ENCODE measurements at regions not wholly inside any gene's neighbourhood (a gene's known extent, or its start where the extent isn't known, plus 50 kb on each side); places are given as distances from the start of the nearest gene placed in this dataset.

DNA sequence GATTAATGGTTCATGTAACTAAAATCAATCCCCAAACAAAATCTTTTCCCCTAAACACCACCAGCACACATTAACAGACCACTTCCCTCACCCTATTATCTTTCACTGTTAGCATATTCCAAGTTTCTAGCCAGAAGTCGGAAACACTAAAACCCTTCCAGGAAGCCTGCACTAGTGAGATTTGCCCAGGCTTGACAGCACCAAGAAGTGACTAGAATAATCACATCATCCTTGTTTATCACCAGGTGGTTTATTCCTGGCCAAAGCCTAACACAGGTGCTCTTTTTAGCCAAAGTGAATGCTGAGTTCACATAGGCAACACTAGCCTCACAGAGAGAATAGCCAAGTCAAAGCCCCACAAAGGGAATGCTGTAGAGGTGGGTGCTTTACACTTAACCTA, 221.2 kb upstream of the HNRNPA3 start:
- no peak for TF ChIP-seq GATA2 (IDR thresholded peaks at IDR 0.05; ENCODE audit: low read depth, low read length)
- TF ChIP-seq GATA3 (IDR thresholded peaks at IDR 0.05; ENCODE audit: low read depth, low read length) = no peak

GRCh38 chr2:176997074-176997791, 215.4 kb upstream of the HNRNPA3 start:
- TF ChIP-seq GATA2 (IDR thresholded peaks at IDR 0.05; ENCODE audit: low read depth, low read length) (no peak), GATA3 (IDR thresholded peaks at IDR 0.05; ENCODE audit: low read depth, low read length) (no peak)

DNA sequence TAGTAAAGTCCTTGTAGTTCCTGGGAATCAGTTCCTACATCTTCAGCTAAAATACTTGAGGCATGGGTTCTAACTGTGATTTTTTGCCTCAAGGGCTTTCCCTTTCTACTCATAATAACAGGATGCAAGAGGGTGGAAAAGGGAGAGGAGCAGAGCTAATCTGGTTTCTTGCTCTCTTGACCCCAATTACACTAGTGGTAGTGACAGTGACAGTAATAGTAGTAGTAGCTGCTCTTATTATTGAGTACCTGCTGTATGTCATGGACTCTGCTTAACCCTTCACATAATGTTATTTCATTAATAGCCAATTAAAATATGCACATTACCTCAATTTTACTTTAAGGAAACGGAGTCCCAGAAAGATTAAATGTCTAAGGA, 214.8 kb upstream of the HNRNPA3 start:
- TF ChIP-seq GATA3 (IDR thresholded peaks at IDR 0.05; ENCODE audit: low read depth, low read length) (no peak), GATA2 (IDR thresholded peaks at IDR 0.05; ENCODE audit: low read depth, low read length) (no peak)

DNA sequence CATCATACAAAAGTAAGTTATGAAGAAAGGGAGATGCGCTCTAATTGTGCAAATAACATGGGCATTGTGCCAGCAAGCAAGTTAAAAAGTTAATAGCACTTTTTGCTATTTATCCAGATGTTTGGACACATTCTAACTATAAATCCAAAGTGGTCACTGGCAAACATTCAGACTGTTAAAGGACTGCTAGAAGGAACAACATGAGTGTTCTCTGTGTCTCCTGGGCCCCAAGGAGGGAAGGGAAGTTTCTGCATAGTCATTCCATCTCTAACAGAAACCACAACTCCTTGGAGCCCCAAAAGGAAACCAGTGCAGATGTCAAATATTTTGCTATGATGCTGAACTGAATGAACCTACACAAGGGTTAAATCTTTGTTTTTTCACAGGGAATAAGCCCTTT, 213.3 kb upstream of the HNRNPA3 start:
- TF ChIP-seq GATA2 (IDR thresholded peaks at IDR 0.05; ENCODE audit: low read depth, low read length) (no peak), GATA3 (IDR thresholded peaks at IDR 0.05; ENCODE audit: low read depth, low read length) (no peak)

- TF ChIP-seq GATA2 (IDR thresholded peaks at IDR 0.05; ENCODE audit: low read depth, low read length) (no peak), GATA3 (IDR thresholded peaks at IDR 0.05; ENCODE audit: low read depth, low read length) (no peak)
Measured at GRCh38 chr2:177000061-177000714, 212.4 kb upstream of the HNRNPA3 start.

DNA sequence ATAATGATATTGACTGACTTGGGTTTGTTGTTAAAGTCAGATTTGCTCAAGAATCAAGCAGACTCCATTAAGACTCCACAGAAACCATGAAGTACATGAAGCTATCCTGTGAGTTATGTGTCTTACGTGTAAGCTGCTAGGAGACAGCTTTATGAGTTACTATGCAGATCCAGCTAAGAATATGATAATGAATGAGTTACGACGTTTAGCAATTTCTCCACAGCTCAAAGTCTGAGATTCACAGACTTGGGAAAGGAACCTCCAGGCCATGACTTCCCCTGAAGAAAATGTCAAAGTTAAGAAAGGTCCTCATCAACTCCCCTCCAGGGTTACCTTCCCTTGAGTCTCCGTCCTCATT, 211.9 kb upstream of the HNRNPA3 start:
- TF ChIP-seq GATA2 (IDR thresholded peaks at IDR 0.05; ENCODE audit: low read depth, low read length) = no peak
- TF ChIP-seq GATA3 (IDR thresholded peaks at IDR 0.05; ENCODE audit: low read depth, low read length) = no peak

DNA sequence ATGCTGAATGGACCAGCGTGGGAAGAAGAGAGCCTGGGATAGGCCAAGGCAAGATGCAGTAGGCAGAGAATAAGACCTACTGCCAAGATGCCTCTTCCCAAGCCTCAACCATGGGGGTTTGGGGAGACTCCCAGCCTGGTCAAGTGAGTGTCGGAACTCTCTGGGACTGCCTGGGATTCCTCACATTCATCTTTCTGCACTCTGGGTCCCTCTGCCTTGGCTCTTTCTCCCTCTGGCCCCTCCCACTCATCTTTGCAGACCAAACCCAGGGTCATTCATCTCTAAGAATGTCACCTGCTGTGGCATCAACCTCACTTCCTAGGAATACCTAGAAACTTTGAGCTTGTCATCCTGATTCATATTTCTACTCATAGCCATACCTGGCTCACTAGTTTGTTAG, 211.3 kb upstream of the HNRNPA3 start:
- TF ChIP-seq GATA2 (IDR thresholded peaks at IDR 0.05; ENCODE audit: low read depth, low read length) = no peak

GRCh38 chr2:177002983-177003382, 209.6 kb upstream of the HNRNPA3 start:
- TF ChIP-seq GATA2 (IDR thresholded peaks at IDR 0.05; ENCODE audit: low read depth, low read length) (no peak), GATA3 (IDR thresholded peaks at IDR 0.05; ENCODE audit: low read depth, low read length) (no peak)

GRCh38 chr2:177010146-177010545, 202.4 kb upstream of the HNRNPA3 start:
- TF ChIP-seq GATA3 (IDR thresholded peaks at IDR 0.05; ENCODE audit: low read depth, low read length) (no peak), GATA2 (IDR thresholded peaks at IDR 0.05; ENCODE audit: low read depth, low read length) (no peak)

GRCh38 chr2:177010861-177011260, 201.7 kb upstream of the HNRNPA3 start:
- TF ChIP-seq GATA3 (IDR thresholded peaks at IDR 0.05; ENCODE audit: low read depth, low read length) = no peak
- no peak for TF ChIP-seq GATA2 (IDR thresholded peaks at IDR 0.05; ENCODE audit: low read depth, low read length)

DNA sequence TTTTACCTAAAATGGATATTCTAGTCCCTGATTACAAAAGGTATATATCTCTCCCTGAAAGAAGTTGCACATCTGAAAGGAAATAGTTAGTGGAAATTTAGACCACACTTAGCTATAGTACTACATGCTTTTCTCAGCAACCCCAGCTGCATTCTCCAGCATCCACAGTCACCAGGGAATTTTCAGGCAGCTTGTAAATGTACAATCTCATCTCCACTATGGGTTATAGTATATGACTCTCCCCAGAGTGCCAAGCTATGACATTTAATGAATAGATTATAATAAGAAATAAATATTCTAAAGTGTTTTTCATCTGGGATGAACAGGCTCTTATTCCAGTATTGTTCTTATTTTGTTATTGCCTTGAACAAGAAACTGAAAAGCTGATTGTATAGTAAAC, 197.6 kb upstream of the HNRNPA3 start:
- TF ChIP-seq GATA2 (IDR thresholded peaks at IDR 0.05; ENCODE audit: low read depth, low read length) = no peak
- TF ChIP-seq GATA3 (IDR thresholded peaks at IDR 0.05; ENCODE audit: low read depth, low read length) = no peak

DNA sequence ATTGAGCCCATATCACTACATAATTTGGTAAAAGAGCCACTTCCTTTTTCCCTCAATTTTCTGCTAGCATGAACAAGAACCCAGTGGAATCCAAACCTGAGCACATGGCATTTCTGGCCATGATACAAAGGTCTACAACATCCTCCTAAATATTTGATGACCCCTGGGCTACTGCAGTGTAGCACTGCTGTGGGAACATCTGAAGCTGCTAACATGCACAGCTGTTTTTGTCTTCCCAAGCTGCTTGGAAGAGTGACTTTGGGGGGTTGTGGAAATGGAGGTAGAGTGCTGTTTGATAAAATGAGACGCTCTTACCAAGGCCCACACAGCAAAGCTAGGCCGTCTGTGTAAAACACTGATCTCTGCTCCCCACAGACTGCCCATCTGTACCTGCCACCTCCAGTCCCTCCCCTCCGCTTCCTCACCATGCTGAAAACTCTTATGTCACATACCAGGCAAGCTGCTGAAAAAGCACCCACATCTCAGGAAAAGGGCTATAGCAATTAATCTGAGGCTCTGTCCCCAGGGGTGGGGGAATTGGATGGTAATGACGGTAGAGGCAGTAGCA, 197.2 kb upstream of the HNRNPA3 start:
- TF ChIP-seq GATA2 (IDR thresholded peaks at IDR 0.05; ENCODE audit: low read depth, low read length) (no peak), GATA3 (IDR thresholded peaks at IDR 0.05; ENCODE audit: low read depth, low read length) (no peak)

GRCh38 chr2:177020524-177021119, 192.0 kb upstream of the HNRNPA3 start:
- no peak for TF ChIP-seq GATA2 (IDR thresholded peaks at IDR 0.05; ENCODE audit: low read depth, low read length)

DNA sequence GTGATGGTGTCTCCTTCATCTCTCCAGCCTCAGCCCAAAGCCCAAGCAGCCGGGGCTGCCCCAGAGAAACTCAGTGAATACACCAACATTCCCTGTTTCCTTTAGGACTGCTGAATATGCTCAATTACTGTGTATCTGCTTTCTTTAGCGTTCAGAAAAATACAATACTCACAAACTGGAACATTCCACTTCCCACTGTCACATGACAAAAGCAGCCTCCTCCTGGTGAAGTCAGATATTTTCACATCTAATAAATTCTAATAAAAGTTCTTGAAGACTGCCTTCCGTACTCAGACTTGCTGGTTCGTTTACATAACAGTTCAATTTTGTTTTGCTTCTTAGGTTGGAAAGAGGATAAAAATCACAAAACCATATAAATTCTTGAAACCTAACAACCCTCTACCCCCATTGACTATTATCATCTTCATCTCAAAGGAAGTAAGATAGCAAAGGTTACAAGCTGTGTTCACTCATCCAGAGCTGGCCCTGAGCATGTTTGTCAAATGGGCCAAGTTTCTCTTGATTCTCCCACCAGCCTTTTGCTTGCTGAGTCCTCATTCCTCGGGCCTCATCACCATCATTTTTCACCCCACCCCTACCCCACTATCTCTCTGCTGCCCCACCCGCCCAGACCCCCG, 190.8 kb upstream of the HNRNPA3 start:
- TF ChIP-seq GATA2 (IDR thresholded peaks at IDR 0.05; ENCODE audit: low read depth, low read length) = no peak
- no peak for TF ChIP-seq GATA3 (IDR thresholded peaks at IDR 0.05; ENCODE audit: low read depth, low read length)

Data from SH-SY5Y (cell line).